ENCODE measurements at regions not wholly inside any gene's neighbourhood (a gene's known extent, or its start where the extent isn't known, plus 50 kb on each side); places are given as distances from the start of the nearest gene placed in this dataset.

GRCh38 chr17:77361986-77362620, 221.3 kb downstream of the SEC14L1 start:
- TF ChIP-seq CTCF (IDR thresholded peaks at IDR 0.05): no peak
- Histone ChIP-seq H3K27ac (no peak overlapping the region), H3K36me3 (no peaks in the 10 kb centered on the region), H3K4me1 (ENCODE audit: control insufficient read depth in 1 of 2, insufficient read depth in 1 of 2, low read depth in 1 of 2, low read length in 1 of 2) (peaks cover 5 to 10% of the 10 kb centered on the region in 2 experiments), H3K27me3 (no peaks in the 10 kb centered on the region), H3K4me3 (ENCODE audit: low read depth in 1 of 2, low read length in 1 of 2) (no peak overlapping the region), H3K9me3 (no peaks in the 10 kb centered on the region)

GRCh38 chr17:77363821-77364361, 223.1 kb downstream of the SEC14L1 start:
- no peak for TF ChIP-seq CTCF (IDR thresholded peaks at IDR 0.05)
- Histone ChIP-seq H3K4me3 (ENCODE audit: low read depth in 1 of 2, low read length in 1 of 2) (no peak overlapping the region), H3K27ac (no peak overlapping the region), H3K4me1 (ENCODE audit: control insufficient read depth in 1 of 2, insufficient read depth in 1 of 2, low read depth in 1 of 2, low read length in 1 of 2) (peaks cover 5 to 10% of the 10 kb centered on the region in 2 experiments), H3K27me3 (no peaks in the 10 kb centered on the region), H3K36me3 (no peaks in the 10 kb centered on the region), H3K9me3 (no peaks in the 10 kb centered on the region)

- no peaks in the 10 kb centered on the region for H3K27me3 ChIP-seq
- H3K4me3 ChIP-seq (ENCODE audit: low read depth in 1 of 2, low read length in 1 of 2): no peak overlapping the region
- TF ChIP-seq CTCF (IDR thresholded peaks at IDR 0.05): no peak
- H3K27ac ChIP-seq: no peak overlapping the region
- H3K9me3 ChIP-seq: no peaks in the 10 kb centered on the region
- no peaks in the 10 kb centered on the region for H3K36me3 ChIP-seq
- peaks cover 5 to 10% of the 10 kb centered on the region in 2 experiments for H3K4me1 ChIP-seq (ENCODE audit: control insufficient read depth in 1 of 2, insufficient read depth in 1 of 2, low read depth in 1 of 2, low read length in 1 of 2)
Observed at GRCh38 chr17:77364381-77364911, 223.7 kb downstream of the SEC14L1 start.

DNA sequence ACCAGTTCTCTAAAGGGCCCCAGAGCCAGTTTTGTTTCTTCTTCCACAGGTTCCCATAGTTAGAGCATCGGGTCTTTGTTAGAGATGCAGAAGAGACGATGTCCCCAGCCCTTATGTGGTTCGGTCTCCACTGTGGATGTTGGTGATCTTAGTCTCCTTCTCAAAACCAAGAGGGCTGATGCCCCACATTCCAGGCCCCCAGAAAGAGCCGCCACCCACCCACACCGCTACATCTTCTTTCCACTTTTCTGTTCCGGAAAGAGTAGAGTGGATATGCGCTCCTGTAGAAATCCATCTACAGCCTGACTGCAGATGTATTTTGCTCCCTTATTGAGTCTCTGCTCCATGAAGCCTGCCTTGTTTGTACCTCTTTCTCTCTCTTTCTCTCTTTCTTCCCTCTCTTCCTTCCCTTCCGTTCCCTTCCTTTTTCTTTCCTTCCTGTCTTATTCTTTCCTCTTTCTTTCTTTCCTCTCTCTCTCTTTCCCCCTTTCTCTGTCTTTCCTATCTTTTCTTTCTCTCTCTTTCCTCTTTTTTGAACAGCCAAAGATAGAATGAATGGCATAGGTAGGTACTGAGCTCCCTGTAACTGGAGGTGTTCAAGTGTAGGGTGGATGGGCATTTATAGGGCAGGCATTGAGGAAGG, 224.3 kb downstream of the SEC14L1 start:
- no peak overlapping the region for H3K27ac ChIP-seq
- no peak overlapping the region for H3K4me3 ChIP-seq (ENCODE audit: low read depth in 1 of 2, low read length in 1 of 2)
- no peaks in the 10 kb centered on the region for H3K9me3 ChIP-seq
- H3K36me3 ChIP-seq: no peaks in the 10 kb centered on the region
- TF ChIP-seq CTCF (IDR thresholded peaks at IDR 0.05): no peak
- peaks cover 5 to 10% of the 10 kb centered on the region in 2 experiments for H3K4me1 ChIP-seq (ENCODE audit: control insufficient read depth in 1 of 2, insufficient read depth in 1 of 2, low read depth in 1 of 2, low read length in 1 of 2)
- no peaks in the 10 kb centered on the region for H3K27me3 ChIP-seq

DNA sequence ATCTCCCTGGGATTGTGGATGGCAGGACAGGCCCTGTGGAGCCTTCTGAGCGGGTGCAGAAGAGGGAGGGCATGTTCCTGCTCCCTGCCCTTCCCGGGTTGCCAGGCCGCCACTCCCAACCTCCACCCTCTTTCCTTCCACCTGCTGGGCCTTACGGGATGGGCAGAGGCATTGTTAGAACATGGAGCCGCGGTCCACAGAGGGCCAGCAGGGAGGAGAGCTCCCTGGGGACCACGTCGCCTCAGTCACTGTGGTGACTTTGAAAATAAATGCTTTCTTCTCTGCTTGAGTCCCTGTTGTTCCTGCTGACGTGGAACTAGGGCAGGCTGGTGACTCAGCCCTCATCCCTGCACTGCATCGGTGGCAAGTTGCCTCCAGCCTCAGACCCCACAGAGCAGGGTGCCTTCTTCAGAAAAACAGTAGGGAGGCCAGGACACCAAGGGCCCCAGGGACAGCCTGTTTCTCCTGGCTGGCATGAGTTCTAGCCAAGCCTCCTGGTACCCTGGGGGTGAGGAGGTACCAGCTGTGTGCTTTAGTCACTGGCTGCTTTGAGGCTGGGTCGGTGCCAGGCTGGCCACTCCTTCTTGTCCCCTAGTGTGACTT, 224.9 kb downstream of the SEC14L1 start:
- no peak overlapping the region for H3K4me3 ChIP-seq (ENCODE audit: low read depth in 1 of 2, low read length in 1 of 2)
- H3K27me3 ChIP-seq: no peaks in the 10 kb centered on the region
- no peaks in the 10 kb centered on the region for H3K36me3 ChIP-seq
- H3K4me1 ChIP-seq (ENCODE audit: control insufficient read depth in 1 of 2, insufficient read depth in 1 of 2, low read depth in 1 of 2, low read length in 1 of 2): peaks cover 5 to 10% of the 10 kb centered on the region in 2 experiments
- no peaks in the 10 kb centered on the region for H3K9me3 ChIP-seq
- no peak for TF ChIP-seq CTCF (IDR thresholded peaks at IDR 0.05)
- no peak overlapping the region for H3K27ac ChIP-seq

Data from neutrophil (primary cell).